ENCODE measurements at regions not wholly inside any gene's neighbourhood (a gene's known extent, or its start where the extent isn't known, plus 50 kb on each side); places are given as distances from the start of the nearest gene placed in this dataset.

- no peak for TF ChIP-seq ZNF462 (CRISPR knock-in tag; IDR thresholded peaks at IDR 0.05)
- no peak for TF ChIP-seq ZNF114 (CRISPR knock-in tag; IDR thresholded peaks at IDR 0.05)
- no peak for TF ChIP-seq EZH2 (IDR thresholded peaks at IDR 0.05; ENCODE audit: low read depth, unreplicated experiment)
- no peak for TF ChIP-seq NANOG (IDR thresholded peaks at IDR 0.05; ENCODE audit: borderline replicate concordance)
- TF ChIP-seq EZH2phosphoT487 (IDR thresholded peaks at IDR 0.05; ENCODE audit: unreplicated experiment) = no peak
- TF ChIP-seq CREB1 (CRISPR knock-in tag; IDR thresholded peaks at IDR 0.05; ENCODE audit: low read depth) = no peak
- TF ChIP-seq CTCF (conservative IDR thresholded peaks at IDR 0.05; ENCODE audit: low read depth in 2 of 2) = no peak
- TF ChIP-seq ETS1 (IDR thresholded peaks at IDR 0.05) = no peak
Measured at GRCh38 chr11:11742486-11742885, 99.3 kb upstream of the USP47 start (continued).
